Keratinocyte (primary cell): ENCODE measurements at regions not wholly inside any gene's neighbourhood (a gene's known extent, or its start where the extent isn't known, plus 50 kb on each side); places are given as distances from the start of the nearest gene placed in this dataset.
A peak's percentile ranks its signal among the peaks of the same experiment; 100 is the strongest.

Experiments
- DNase-seq: peaks from one replicate; pipeline ENCODE4 v3.0.0-alpha.2; 2011; ENCODE audit warnings: low read depth, missing footprints, low spot score
- FAIRE-seq: peaks from 2 replicates; lab custom pipeline; 2011; peaks lifted over from hg19 to GRCh38; lab: Jason Lieb, UNC
- H2AFZ ChIP-seq: 2 replicates; pipeline ENCODE4 v1.6.0; 2012; ENCODE audit warnings: low read length, control low read depth, inconsistent platforms; ENCODE audit not compliant: control insufficient read depth
- H3K27ac ChIP-seq: 2 replicates; pipeline ENCODE4 v1.5.1; 2011; ENCODE audit warnings: low read length; ENCODE audit not compliant: control insufficient read depth, insufficient read depth
- H3K27me3 ChIP-seq: 3 replicates; pipeline ENCODE4 v1.6.0; 2011; ENCODE audit warnings: low read length; ENCODE audit not compliant: control insufficient read depth, insufficient read depth; ENCODE audit errors: extremely low read depth
- H3K36me3 ChIP-seq, 2 experiments: 2 replicates in 1 of 2; 3 replicates in 1 of 2; pipeline ENCODE4 v1.5.1; 2011; ENCODE audit warnings: low read length in 2 of 2, mild to moderate bottlenecking in 1 of 2; ENCODE audit not compliant: control insufficient read depth in 2 of 2, insufficient read depth in 2 of 2; ENCODE audit errors: extremely low read depth in 1 of 2
- H3K4me1 ChIP-seq: 3 replicates; pipeline ENCODE4 v1.5.1; 2011; ENCODE audit warnings: low read length; ENCODE audit not compliant: control insufficient read depth, insufficient read depth; ENCODE audit errors: extremely low read depth
- H3K4me2 ChIP-seq: 3 replicates; pipeline ENCODE4 v1.6.0; 2011; ENCODE audit warnings: low read depth, low read length; ENCODE audit not compliant: control insufficient read depth, insufficient read depth; ENCODE audit errors: extremely low read depth
- H3K4me3 ChIP-seq, 3 experiments: fragments of 200-600 bp in 1 of 3; sonication (generic) in 1 of 3; 2 replicates in 2 of 3; 3 replicates in 1 of 3; pipeline ENCODE4 v1.5.1; 2011 to 2016; ENCODE audit warnings: low read length in 3 of 3, mild to moderate bottlenecking in 3 of 3, control low read depth in 2 of 3, inconsistent platforms in 1 of 3, low read depth in 1 of 3, mixed read lengths in 1 of 3, mixed run types in 1 of 3, moderate library complexity in 1 of 3; ENCODE audit not compliant: control insufficient read depth in 2 of 3, insufficient read depth in 2 of 3; ENCODE audit errors: extremely low read depth in 1 of 3
- H3K79me2 ChIP-seq: 2 replicates; pipeline ENCODE4 v1.6.0; 2012; ENCODE audit warnings: low read length; ENCODE audit not compliant: control insufficient read depth, insufficient read depth
- H3K9ac ChIP-seq: 3 replicates; pipeline ENCODE4 v1.6.0; 2011; ENCODE audit warnings: low read length; ENCODE audit not compliant: control insufficient read depth, insufficient read depth; ENCODE audit errors: extremely low read depth
- H3K9me1 ChIP-seq: 3 replicates; pipeline ENCODE4 v1.6.0; 2011; ENCODE audit warnings: low read length; ENCODE audit not compliant: control insufficient read depth, insufficient read depth; ENCODE audit errors: extremely low read depth
- H3K9me3 ChIP-seq: 2 replicates; pipeline ENCODE4 v1.5.1; 2012; ENCODE audit warnings: low read depth, low read length; ENCODE audit not compliant: control insufficient read depth
- H4K20me1 ChIP-seq: 3 replicates; pipeline ENCODE4 v1.6.0; 2011; ENCODE audit warnings: low read length; ENCODE audit not compliant: control insufficient read depth, insufficient read depth; ENCODE audit errors: extremely low read depth
- EZH2 ChIP-seq: IDR thresholded peaks from one replicate; pipeline ENCODE4 v1.6.1; 2012; ENCODE audit warnings: inconsistent platforms, mild to moderate bottlenecking, low read length, moderate library complexity
- dilution Hi-C: fragments of 300-500 bp; cut with MboI; formaldehyde crosslinking; loops from one replicate; pipeline ENCODE4 v1.7.0; 2020; ENCODE audit warnings: low sequenced_read_pairs; ENCODE audit not compliant: extremely low pct_ligation_motif_present
- TF ChIP-seq, protein P1 (sequence below), 3 experiments: IDR thresholded peaks in 1 of 3; conservative IDR thresholded peaks in 1 of 3; optimal IDR thresholded peaks in 1 of 3; 2 replicates in 2 of 3; 3 replicates in 1 of 3; pipeline versions ENCODE3 to v1.5.1; 2011; ENCODE audit warnings: low read length in 3 of 3, mild to moderate bottlenecking in 3 of 3, moderate library complexity in 2 of 3, control low read depth in 1 of 3, inconsistent platforms in 1 of 3; ENCODE audit not compliant: insufficient read depth in 2 of 3; ENCODE audit errors: extremely low read depth in 1 of 3

DNA sequence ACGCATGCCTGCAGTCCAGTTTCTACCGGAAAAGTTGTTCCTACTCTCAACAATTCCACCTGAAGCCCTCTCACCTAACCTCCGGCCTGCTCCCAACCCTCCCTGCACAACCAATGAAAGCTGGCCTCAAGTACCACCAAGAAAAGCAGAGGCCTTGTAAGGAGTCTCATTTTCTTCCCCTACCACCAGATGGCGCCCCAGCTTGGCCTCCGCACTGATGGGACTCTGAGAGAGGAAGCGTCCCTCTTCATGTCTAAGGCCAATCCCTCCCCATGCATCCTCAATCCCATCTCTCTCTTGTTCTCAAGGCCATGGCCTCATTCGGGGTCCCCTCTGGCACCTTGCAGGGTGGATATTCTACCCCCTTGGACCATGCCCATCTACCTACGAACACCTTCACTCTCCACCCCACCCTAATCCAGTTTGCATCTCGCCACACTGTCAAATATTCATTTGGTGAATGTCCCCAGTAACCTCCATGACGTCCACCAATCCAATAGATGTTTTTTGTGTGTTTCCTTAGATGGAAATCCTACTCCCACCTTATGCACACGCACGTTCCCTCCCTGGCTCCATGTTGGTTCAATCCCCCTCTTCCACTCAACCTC lies 412.8 kb downstream of the ZNF536 start:
- dilution Hi-C loops = no loop called here
- Histone ChIP-seq H3K27ac (no peak overlapping the region), H3K79me2 (no peaks in the 10 kb centered on the region), H3K9ac (no peak overlapping the region), H3K9me1 (no peaks in the 10 kb centered on the region), H3K36me3 (no peaks in the 10 kb centered on the region), H3K9me3 (no peaks in the 10 kb centered on the region), H2AFZ (no peak overlapping the region), H3K27me3 (no peaks in the 10 kb centered on the region), H3K4me1 (no peaks in the 10 kb centered on the region), H3K4me3 (no peak overlapping the region), H4K20me1 (no peaks in the 10 kb centered on the region), H3K4me2 (no peak overlapping the region)
- DNase-seq (no peak), FAIRE-seq (no peak)
- TF ChIP-seq EZH2 = no peak
- TF ChIP-seq, protein P1, sequence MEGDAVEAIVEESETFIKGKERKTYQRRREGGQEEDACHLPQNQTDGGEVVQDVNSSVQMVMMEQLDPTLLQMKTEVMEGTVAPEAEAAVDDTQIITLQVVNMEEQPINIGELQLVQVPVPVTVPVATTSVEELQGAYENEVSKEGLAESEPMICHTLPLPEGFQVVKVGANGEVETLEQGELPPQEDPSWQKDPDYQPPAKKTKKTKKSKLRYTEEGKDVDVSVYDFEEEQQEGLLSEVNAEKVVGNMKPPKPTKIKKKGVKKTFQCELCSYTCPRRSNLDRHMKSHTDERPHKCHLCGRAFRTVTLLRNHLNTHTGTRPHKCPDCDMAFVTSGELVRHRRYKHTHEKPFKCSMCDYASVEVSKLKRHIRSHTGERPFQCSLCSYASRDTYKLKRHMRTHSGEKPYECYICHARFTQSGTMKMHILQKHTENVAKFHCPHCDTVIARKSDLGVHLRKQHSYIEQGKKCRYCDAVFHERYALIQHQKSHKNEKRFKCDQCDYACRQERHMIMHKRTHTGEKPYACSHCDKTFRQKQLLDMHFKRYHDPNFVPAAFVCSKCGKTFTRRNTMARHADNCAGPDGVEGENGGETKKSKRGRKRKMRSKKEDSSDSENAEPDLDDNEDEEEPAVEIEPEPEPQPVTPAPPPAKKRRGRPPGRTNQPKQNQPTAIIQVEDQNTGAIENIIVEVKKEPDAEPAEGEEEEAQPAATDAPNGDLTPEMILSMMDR (optimal IDR thresholded peaks at IDR 0.05 in 1 of 3, IDR thresholded peaks at IDR 0.05 in 1 of 3, conservative IDR thresholded peaks at IDR 0.05 in 1 of 3; ENCODE audit: extremely low read depth in 1 of 3, insufficient read depth in 2 of 3, low read length in 3 of 3) = peak; percentile 40 to 69 (median 54)

DNA sequence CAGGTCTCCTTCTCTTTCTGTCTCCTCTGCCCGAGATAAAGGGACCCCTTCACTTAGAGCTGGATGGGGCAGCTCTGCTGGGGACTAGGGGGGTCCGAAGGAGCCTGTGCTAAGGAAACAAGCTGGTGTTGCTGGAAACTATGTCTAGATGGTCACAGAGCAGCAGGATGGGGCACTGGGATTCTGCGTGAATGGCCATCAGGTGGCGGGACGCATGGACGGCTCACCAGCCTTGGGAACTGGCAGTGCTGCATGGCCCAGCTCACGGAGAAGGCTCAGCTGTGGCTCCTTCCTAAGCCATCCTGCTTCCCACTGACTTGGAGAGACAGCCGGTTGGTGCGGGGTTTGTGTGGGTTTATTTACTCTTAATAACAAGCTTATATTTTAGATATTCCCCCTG lies 411.8 kb downstream of the ZNF536 start:
- DNase-seq (no peak), FAIRE-seq (no peak)
- Histone ChIP-seq H3K27me3 (no peaks in the 10 kb centered on the region), H3K4me3 (no peak overlapping the region), H3K27ac (no peak overlapping the region), H3K9me1 (no peaks in the 10 kb centered on the region), H3K79me2 (no peaks in the 10 kb centered on the region), H3K9ac (no peak overlapping the region), H4K20me1 (no peaks in the 10 kb centered on the region), H2AFZ (no peak overlapping the region), H3K4me1 (no peaks in the 10 kb centered on the region), H3K9me3 (no peaks in the 10 kb centered on the region), H3K4me2 (no peak overlapping the region), H3K36me3 (no peaks in the 10 kb centered on the region)
- TF ChIP-seq EZH2 = no peak
- TF ChIP-seq, protein P1 (optimal IDR thresholded peaks at IDR 0.05 in 1 of 3, IDR thresholded peaks at IDR 0.05 in 1 of 3, conservative IDR thresholded peaks at IDR 0.05 in 1 of 3; ENCODE audit: extremely low read depth in 1 of 3, insufficient read depth in 2 of 3, low read length in 3 of 3) = no peak
- dilution Hi-C loops = no loop called here
